ENCODE measurements at regions not wholly inside any gene's neighbourhood (a gene's known extent, or its start where the extent isn't known, plus 50 kb on each side); places are given as distances from the start of the nearest gene placed in this dataset.

- no peaks in the 10 kb centered on the region for H3K27me3 ChIP-seq (ENCODE audit: control insufficient read depth, insufficient read depth, low read length)
- no peak overlapping the region for H3K4me3 ChIP-seq (ENCODE audit: insufficient read depth, low read depth, low read length)
- no peak for DNase-seq
- no peaks in the 10 kb centered on the region for H3K36me3 ChIP-seq (replicated peaks; ENCODE audit: control insufficient read depth, insufficient read depth, low read length)
These were observed 63.7 kb upstream of the IL6 start for GRCh38 chr7:22663357-22663718.

GRCh38 chr7:22662556-22663356 is 64.2 kb upstream of the IL6 start:
- no peak for DNase-seq
- no peaks in the 10 kb centered on the region for H3K27me3 ChIP-seq (ENCODE audit: control insufficient read depth, insufficient read depth, low read length)
- no peak overlapping the region for H3K4me3 ChIP-seq (ENCODE audit: insufficient read depth, low read depth, low read length)
- H3K36me3 ChIP-seq (replicated peaks; ENCODE audit: control insufficient read depth, insufficient read depth, low read length), result no peaks in the 10 kb centered on the region

- no peaks in the 10 kb centered on the region for H3K36me3 ChIP-seq (replicated peaks; ENCODE audit: control insufficient read depth, insufficient read depth, low read length)
- DNase-seq, result no peak
- no peaks in the 10 kb centered on the region for H3K27me3 ChIP-seq (ENCODE audit: control insufficient read depth, insufficient read depth, low read length)
- no peak overlapping the region for H3K4me3 ChIP-seq (ENCODE audit: insufficient read depth, low read depth, low read length)
These were observed 65.0 kb upstream of the IL6 start for GRCh38 chr7:22662036-22662435.

- no peak overlapping the region for H3K4me3 ChIP-seq (ENCODE audit: insufficient read depth, low read depth, low read length)
- peak; percentile 57 for DNase-seq
- H3K27me3 ChIP-seq (ENCODE audit: control insufficient read depth, insufficient read depth, low read length), result no peaks in the 10 kb centered on the region
- H3K36me3 ChIP-seq (replicated peaks; ENCODE audit: control insufficient read depth, insufficient read depth, low read length), result no peaks in the 10 kb centered on the region
These were observed 66.3 kb upstream of the IL6 start for GRCh38 chr7:22660732-22661131.

GRCh38 chr7:22660293-22660692 is 66.7 kb upstream of the IL6 start:
- H3K4me3 ChIP-seq (ENCODE audit: insufficient read depth, low read depth, low read length), result no peak overlapping the region

GRCh38 chr7:22659741-22660140 is 67.3 kb upstream of the IL6 start:
- DNase-seq, result no peak
- H3K36me3 ChIP-seq (replicated peaks; ENCODE audit: control insufficient read depth, insufficient read depth, low read length), result no peaks in the 10 kb centered on the region
- H3K27me3 ChIP-seq (ENCODE audit: control insufficient read depth, insufficient read depth, low read length), result no peaks in the 10 kb centered on the region
- H3K4me3 ChIP-seq (ENCODE audit: insufficient read depth, low read depth, low read length), result no peak overlapping the region

More at GRCh38 chr7:22660293-22660692, 66.7 kb upstream of the IL6 start:
- Histone ChIP-seq H3K36me3 (replicated peaks; ENCODE audit: control insufficient read depth, insufficient read depth, low read length) (no peaks in the 10 kb centered on the region), H3K27me3 (ENCODE audit: control insufficient read depth, insufficient read depth, low read length) (no peaks in the 10 kb centered on the region)
- no peak for DNase-seq

GRCh38 chr7:22658031-22658430 is 69.0 kb upstream of the IL6 start:
- no peak for DNase-seq
- Histone ChIP-seq H3K36me3 (replicated peaks; ENCODE audit: control insufficient read depth, insufficient read depth, low read length) (no peaks in the 10 kb centered on the region), H3K27me3 (ENCODE audit: control insufficient read depth, insufficient read depth, low read length) (no peaks in the 10 kb centered on the region), H3K4me3 (ENCODE audit: insufficient read depth, low read depth, low read length) (no peak overlapping the region)

- H3K27me3 ChIP-seq (ENCODE audit: control insufficient read depth, insufficient read depth, low read length), result no peaks in the 10 kb centered on the region
- no peaks in the 10 kb centered on the region for H3K36me3 ChIP-seq (replicated peaks; ENCODE audit: control insufficient read depth, insufficient read depth, low read length)
- no peak overlapping the region for H3K4me3 ChIP-seq (ENCODE audit: insufficient read depth, low read depth, low read length)
- DNase-seq, result no peak
These were observed 69.5 kb upstream of the IL6 start for GRCh38 chr7:22657479-22657878.

- H3K36me3 ChIP-seq (replicated peaks; ENCODE audit: control insufficient read depth, insufficient read depth, low read length), result no peaks in the 10 kb centered on the region
- H3K27me3 ChIP-seq (ENCODE audit: control insufficient read depth, insufficient read depth, low read length), result no peaks in the 10 kb centered on the region
- no peak overlapping the region for H3K4me3 ChIP-seq (ENCODE audit: insufficient read depth, low read depth, low read length)
- DNase-seq, result no peak
These were observed 71.2 kb upstream of the IL6 start for GRCh38 chr7:22655781-22656180.

GRCh38 chr7:22654831-22655230 is 72.2 kb upstream of the IL6 start:
- Histone ChIP-seq H3K27me3 (ENCODE audit: control insufficient read depth, insufficient read depth, low read length) (no peaks in the 10 kb centered on the region), H3K36me3 (replicated peaks; ENCODE audit: control insufficient read depth, insufficient read depth, low read length) (no peaks in the 10 kb centered on the region), H3K4me3 (ENCODE audit: insufficient read depth, low read depth, low read length) (no peak overlapping the region)
- no peak for DNase-seq

- Histone ChIP-seq H3K27me3 (ENCODE audit: control insufficient read depth, insufficient read depth, low read length) (no peaks in the 10 kb centered on the region), H3K4me3 (ENCODE audit: insufficient read depth, low read depth, low read length) (no peak overlapping the region), H3K36me3 (replicated peaks; ENCODE audit: control insufficient read depth, insufficient read depth, low read length) (no peaks in the 10 kb centered on the region)
- DNase-seq, result no peak
These were observed 73.0 kb upstream of the IL6 start for GRCh38 chr7:22653951-22654350.

- Histone ChIP-seq H3K36me3 (replicated peaks; ENCODE audit: control insufficient read depth, insufficient read depth, low read length) (no peaks in the 10 kb centered on the region), H3K4me3 (ENCODE audit: insufficient read depth, low read depth, low read length) (no peak overlapping the region), H3K27me3 (ENCODE audit: control insufficient read depth, insufficient read depth, low read length) (no peaks in the 10 kb centered on the region)
- no peak for DNase-seq
These were observed 75.3 kb upstream of the IL6 start for GRCh38 chr7:22651534-22652243.

- no peaks in the 10 kb centered on the region for H3K36me3 ChIP-seq (replicated peaks; ENCODE audit: control insufficient read depth, insufficient read depth, low read length)
- no peak overlapping the region for H3K4me3 ChIP-seq (ENCODE audit: insufficient read depth, low read depth, low read length)
- DNase-seq, result no peak
- no peaks in the 10 kb centered on the region for H3K27me3 ChIP-seq (ENCODE audit: control insufficient read depth, insufficient read depth, low read length)
These were observed 76.0 kb upstream of the IL6 start for GRCh38 chr7:22651036-22651435.

GRCh38 chr7:22649686-22650085 is 77.3 kb upstream of the IL6 start:
- Histone ChIP-seq H3K36me3 (replicated peaks; ENCODE audit: control insufficient read depth, insufficient read depth, low read length) (no peaks in the 10 kb centered on the region), H3K4me3 (ENCODE audit: insufficient read depth, low read depth, low read length) (no peak overlapping the region), H3K27me3 (ENCODE audit: control insufficient read depth, insufficient read depth, low read length) (no peaks in the 10 kb centered on the region)
- DNase-seq, result no peak

GRCh38 chr7:22647451-22648257 is 79.3 kb upstream of the IL6 start:
- DNase-seq, result no peak
- no peaks in the 10 kb centered on the region for H3K36me3 ChIP-seq (replicated peaks; ENCODE audit: control insufficient read depth, insufficient read depth, low read length)
- H3K4me3 ChIP-seq (ENCODE audit: insufficient read depth, low read depth, low read length), result no peak overlapping the region
- no peaks in the 10 kb centered on the region for H3K27me3 ChIP-seq (ENCODE audit: control insufficient read depth, insufficient read depth, low read length)

Measured in H7 (cell line).